Skeletal muscle tissue (tissue), 3 donors: ENCODE measurements at regions not wholly inside any gene's neighbourhood (a gene's known extent, or its start where the extent isn't known, plus 50 kb on each side); places are given as distances from the start of the nearest gene placed in this dataset.
A peak's percentile ranks its signal among the peaks of the same experiment; 100 is the strongest.

Experiments
- H3K27ac ChIP-seq: one replicate; pipeline ENCODE4 v1.7.0; 2013; ENCODE audit warnings: mild to moderate bottlenecking, low read depth, low read length, inconsistent platforms
- H3K27me3 ChIP-seq, 3 donors: one replicate each; pipeline ENCODE4 v1.7.0; 2013; ENCODE audit warnings: low read length in 3 of 3; ENCODE audit not compliant: control insufficient read depth in 3 of 3, insufficient read depth in 3 of 3
- H3K36me3 ChIP-seq, 3 donors: one replicate each; pipeline ENCODE4 v1.7.0; 2013; ENCODE audit warnings: low read length in 3 of 3; ENCODE audit not compliant: control insufficient read depth in 3 of 3, insufficient read depth in 3 of 3
- H3K4me1 ChIP-seq, 3 donors: one replicate each; pipeline ENCODE4 v1.7.0; 2013; ENCODE audit warnings: low read length in 3 of 3, mild to moderate bottlenecking in 3 of 3; ENCODE audit not compliant: control insufficient read depth in 3 of 3, insufficient read depth in 3 of 3
- H3K4me3 ChIP-seq, 3 donors: one replicate each; pipeline ENCODE4 v1.7.0; 2013; ENCODE audit warnings: low read length in 3 of 3
- H3K9ac ChIP-seq, 3 donors: one replicate each; pipeline ENCODE4 v1.7.0; 2013; ENCODE audit warnings: low read length in 3 of 3, mild to moderate bottlenecking in 3 of 3, moderate library complexity in 2 of 3, low read depth in 1 of 3
- H3K9me3 ChIP-seq, 3 donors: one replicate each; pipeline ENCODE4 v1.7.0; 2013; ENCODE audit warnings: low read length in 3 of 3; ENCODE audit not compliant: control insufficient read depth in 3 of 3
- donor health status: Osteomylitis.

- Histone ChIP-seq H3K9ac (no peak overlapping the region), H3K27me3 (no peaks in the 10 kb centered on the region), H3K36me3 (no peaks in the 10 kb centered on the region), H3K27ac (no peak overlapping the region), H3K9me3 (no peaks in the 10 kb centered on the region), H3K4me3 (peak overlapping the region in 1 of 3 donors; percentile 11), H3K4me1 (no peaks in the 10 kb centered on the region)
Measured at GRCh38 chr3:70805061-70805889, 492.8 kb upstream of the MDFIC2 start.

GRCh38 chr3:70803891-70804290 is 491.5 kb upstream of the MDFIC2 start:
- Histone ChIP-seq H3K9ac (no peak overlapping the region), H3K4me3 (no peak overlapping the region), H3K27ac (no peak overlapping the region), H3K27me3 (no peaks in the 10 kb centered on the region), H3K4me1 (no peaks in the 10 kb centered on the region), H3K36me3 (no peaks in the 10 kb centered on the region), H3K9me3 (no peaks in the 10 kb centered on the region)

GRCh38 chr3:70803319-70803718 is 490.9 kb upstream of the MDFIC2 start:
- Histone ChIP-seq H3K9ac (no peak overlapping the region), H3K4me1 (no peaks in the 10 kb centered on the region), H3K27ac (no peak overlapping the region), H3K9me3 (no peaks in the 10 kb centered on the region), H3K36me3 (no peaks in the 10 kb centered on the region), H3K4me3 (no peak overlapping the region), H3K27me3 (no peaks in the 10 kb centered on the region)

- no peak overlapping the region for H3K4me3 ChIP-seq
- no peaks in the 10 kb centered on the region for H3K9me3 ChIP-seq
- H3K27me3 ChIP-seq: no peaks in the 10 kb centered on the region
- H3K27ac ChIP-seq: no peak overlapping the region
- no peak overlapping the region for H3K9ac ChIP-seq
- no peaks in the 10 kb centered on the region for H3K36me3 ChIP-seq
- H3K4me1 ChIP-seq: no peaks in the 10 kb centered on the region
Measured at GRCh38 chr3:70800951-70801350, 488.5 kb upstream of the MDFIC2 start.

- H3K36me3 ChIP-seq: no peaks in the 10 kb centered on the region
- no peaks in the 10 kb centered on the region for H3K9me3 ChIP-seq
- no peak overlapping the region for H3K27ac ChIP-seq
- H3K4me3 ChIP-seq: no peak overlapping the region
- H3K27me3 ChIP-seq: no peaks in the 10 kb centered on the region
- H3K4me1 ChIP-seq: no peaks in the 10 kb centered on the region
- no peak overlapping the region for H3K9ac ChIP-seq
Measured at GRCh38 chr3:70789878-70790277, 477.4 kb upstream of the MDFIC2 start.

- Histone ChIP-seq H3K4me1 (no peaks in the 10 kb centered on the region), H3K4me3 (no peak overlapping the region), H3K9me3 (no peaks in the 10 kb centered on the region), H3K36me3 (no peaks in the 10 kb centered on the region), H3K9ac (no peak overlapping the region), H3K27ac (no peak overlapping the region), H3K27me3 (no peaks in the 10 kb centered on the region)
Measured at GRCh38 chr3:70780790-70781189, 468.4 kb upstream of the MDFIC2 start.

GRCh38 chr3:70779296-70779695 is 466.9 kb upstream of the MDFIC2 start:
- Histone ChIP-seq H3K27me3 (no peaks in the 10 kb centered on the region), H3K9me3 (no peaks in the 10 kb centered on the region)

GRCh38 chr3:70776081-70776480 is 463.6 kb upstream of the MDFIC2 start:
- Histone ChIP-seq H3K4me1 (no peaks in the 10 kb centered on the region), H3K27ac (no peak overlapping the region), H3K4me3 (no peak overlapping the region), H3K9me3 (no peaks in the 10 kb centered on the region), H3K9ac (no peak overlapping the region), H3K27me3 (no peaks in the 10 kb centered on the region), H3K36me3 (no peaks in the 10 kb centered on the region)

More at GRCh38 chr3:70779296-70779695, 466.9 kb upstream of the MDFIC2 start:
- H3K36me3 ChIP-seq: no peaks in the 10 kb centered on the region
- H3K4me3 ChIP-seq: no peak overlapping the region
- no peak overlapping the region for H3K9ac ChIP-seq
- no peak overlapping the region for H3K27ac ChIP-seq
- H3K4me1 ChIP-seq: no peaks in the 10 kb centered on the region

GRCh38 chr3:70775257-70775656 is 462.8 kb upstream of the MDFIC2 start:
- Histone ChIP-seq H3K4me3 (no peak overlapping the region), H3K9ac (no peak overlapping the region), H3K27me3 (no peaks in the 10 kb centered on the region), H3K9me3 (no peaks in the 10 kb centered on the region), H3K4me1 (no peaks in the 10 kb centered on the region), H3K27ac (no peak overlapping the region), H3K36me3 (no peaks in the 10 kb centered on the region)

GRCh38 chr3:70774641-70775040 is 462.2 kb upstream of the MDFIC2 start:
- Histone ChIP-seq H3K36me3 (no peaks in the 10 kb centered on the region), H3K9ac (no peak overlapping the region), H3K9me3 (no peaks in the 10 kb centered on the region), H3K4me1 (no peaks in the 10 kb centered on the region), H3K4me3 (no peak overlapping the region), H3K27ac (no peak overlapping the region), H3K27me3 (no peaks in the 10 kb centered on the region)
